ENCODE measurements at regions not wholly inside any gene's neighbourhood (a gene's known extent, or its start where the extent isn't known, plus 50 kb on each side); places are given as distances from the start of the nearest gene placed in this dataset.

GRCh38 chr2:201969241-201969937 lies 64.3 kb upstream of the FZD7 start:
- DNase-seq: no peak

- no peak for DNase-seq
Observed at GRCh38 chr2:201969938-201970785, 63.5 kb upstream of the FZD7 start.

GRCh38 chr2:201970786-201971108 lies 62.9 kb upstream of the FZD7 start:
- DNase-seq: no peak

- no peak for DNase-seq
Observed at GRCh38 chr2:201971531-201972228, 62.0 kb upstream of the FZD7 start.

GRCh38 chr2:201972621-201973255 lies 60.9 kb upstream of the FZD7 start:
- no peak for DNase-seq

GRCh38 chr2:201973305-201973928 lies 60.2 kb upstream of the FZD7 start:
- no peak for DNase-seq

- DNase-seq: no peak
Observed at GRCh38 chr2:201974171-201975100, 59.2 kb upstream of the FZD7 start.

GRCh38 chr2:201975434-201975833 lies 58.2 kb upstream of the FZD7 start:
- no peak for DNase-seq

- no peak for DNase-seq
Observed at GRCh38 chr2:201975964-201976612, 57.6 kb upstream of the FZD7 start.

- no peak for DNase-seq
Observed at GRCh38 chr2:201977651-201978050, 56.0 kb upstream of the FZD7 start.

- no peak for DNase-seq
Observed at GRCh38 chr2:201978333-201978732, 55.3 kb upstream of the FZD7 start.

- no peak for DNase-seq
Observed at GRCh38 chr2:201978986-201979385, 54.7 kb upstream of the FZD7 start.

- no peak for DNase-seq
Observed at GRCh38 chr2:201980389-201980821, 53.2 kb upstream of the FZD7 start.

- DNase-seq: no peak
Observed at GRCh38 chr2:201980946-201981345, 52.7 kb upstream of the FZD7 start.

GRCh38 chr2:201983174-201983573 lies 50.5 kb upstream of the FZD7 start:
- no peak for DNase-seq

- DNase-seq: no peak
Observed at GRCh38 chr2:201983800-201984199, 49.9 kb upstream of the FZD7 start.
